Left hindlimb (tissue), 1 donor: ENCODE measurements at regions not wholly inside any gene's neighbourhood (a gene's known extent, or its start where the extent isn't known, plus 50 kb on each side); places are given as distances from the start of the nearest gene placed in this dataset.

Source experiments
- DNase-seq: peaks from one replicate; pipeline ENCODE4 v3.0.0-alpha.2; 2018

- DNase-seq, result no peak
Observed at GRCh38 chr1:214208460-214208859, 72.5 kb upstream of the SMYD2 start.

- DNase-seq, result no peak
Observed at GRCh38 chr1:214209260-214209808, 71.6 kb upstream of the SMYD2 start.

GRCh38 chr1:214213136-214213535, 67.8 kb upstream of the SMYD2 start:
- DNase-seq, result no peak

DNA sequence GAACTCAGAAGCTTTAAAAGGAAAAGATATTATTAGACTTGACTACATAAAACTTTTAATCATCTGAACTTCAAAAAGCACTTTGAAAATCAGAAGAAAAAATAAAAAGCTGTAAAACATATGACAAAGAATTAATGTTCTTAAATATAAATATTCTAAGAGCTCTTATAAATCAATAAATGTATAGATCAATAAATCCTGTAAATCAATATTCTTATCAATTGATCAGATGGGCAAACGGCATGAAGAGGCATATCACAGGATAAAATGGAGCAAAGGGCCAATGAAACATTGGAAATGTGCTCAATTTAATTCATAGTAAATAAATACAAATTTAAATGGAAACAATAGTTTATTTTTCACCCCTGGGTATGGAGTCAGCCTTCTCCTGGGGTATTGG, 66.1 kb upstream of the SMYD2 start:
- no peak for DNase-seq

- no peak for DNase-seq
Observed at GRCh38 chr1:214215583-214215982, 65.4 kb upstream of the SMYD2 start.

GRCh38 chr1:214216021-214216420, 64.9 kb upstream of the SMYD2 start:
- no peak for DNase-seq

- no peak for DNase-seq
Observed at GRCh38 chr1:214216779-214217178, 64.2 kb upstream of the SMYD2 start.

DNA sequence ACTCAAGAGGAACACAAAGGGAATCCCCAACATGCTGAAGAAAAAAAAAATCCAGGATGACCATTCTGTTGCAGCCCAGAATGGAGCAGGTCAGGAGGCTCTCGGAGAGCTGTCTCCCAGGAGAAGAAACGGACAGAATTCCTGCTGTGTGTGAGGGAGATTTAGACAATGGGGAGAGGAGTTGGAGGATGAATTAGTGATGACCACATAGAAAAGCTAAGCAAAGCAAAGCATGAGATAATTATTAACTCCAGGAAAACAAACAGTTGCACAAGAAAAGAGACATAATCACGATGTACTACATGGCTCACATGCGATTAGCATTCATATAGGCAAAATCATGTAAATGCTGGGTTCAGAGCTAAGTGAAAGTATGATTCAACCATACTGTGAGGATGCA, 61.1 kb upstream of the SMYD2 start:
- DNase-seq, result no peak

- no peak for DNase-seq
Observed at GRCh38 chr1:214220891-214221290, 60.1 kb upstream of the SMYD2 start.

DNA sequence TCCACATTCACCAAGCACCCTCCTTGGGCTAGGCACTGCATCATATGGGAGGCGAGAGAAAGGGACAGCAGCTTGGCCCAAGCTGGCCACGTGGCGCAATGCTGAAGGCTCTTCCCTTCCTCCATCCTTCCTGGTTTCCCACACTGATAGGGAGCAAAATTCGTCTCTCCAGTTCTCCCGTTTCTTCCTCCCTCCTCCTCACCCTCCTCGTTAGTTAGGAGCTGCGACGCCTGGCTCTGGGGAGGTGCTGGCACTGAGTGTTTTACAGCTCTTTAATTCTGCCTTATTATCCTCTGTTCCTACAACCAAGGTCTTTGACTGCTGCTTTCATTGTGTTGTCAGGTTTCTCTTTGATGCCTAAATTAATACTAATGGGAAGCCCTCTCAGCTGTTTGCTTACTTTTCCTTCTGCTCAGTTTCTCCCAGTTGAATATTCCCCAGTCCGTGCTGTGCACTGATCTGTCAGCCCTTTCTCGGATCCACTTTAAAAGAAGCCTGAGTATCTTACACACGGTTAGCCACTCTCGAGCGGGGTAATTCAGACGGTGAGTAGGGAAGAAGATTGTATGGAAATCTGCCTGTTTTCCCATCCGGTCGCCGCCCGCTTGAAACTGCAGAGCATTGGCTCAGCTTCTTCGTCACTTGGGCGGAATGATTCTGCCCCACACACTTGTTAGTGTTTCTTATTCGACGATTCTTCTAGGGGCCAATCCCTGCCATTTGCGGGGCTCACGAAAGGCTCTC, 56.2 kb upstream of the SMYD2 start:
- peak; percentile 37 for DNase-seq

- no peak for DNase-seq
Observed at GRCh38 chr1:214228976-214229375, 52.0 kb upstream of the SMYD2 start.

GRCh38 chr1:214229736-214230135, 51.2 kb upstream of the SMYD2 start:
- no peak for DNase-seq
